WTC11 (cell line): ENCODE measurements at regions not wholly inside any gene's neighbourhood (a gene's known extent, or its start where the extent isn't known, plus 50 kb on each side); places are given as distances from the start of the nearest gene placed in this dataset.

Source experiments
- ATAC-seq: fragments of 200-7000 bp; cut with Tn5 transposase; 2 replicates; pipeline ENCODE4 v1.10.0; 2021; ENCODE audit warnings: mild to moderate bottlenecking, moderate library complexity
- CTCF ChIA-PET: fragments of 300-600 bp; sonication (Branson Sonifier 250); formaldehyde crosslinking; loops from one replicate; lab custom pipeline; 2021; ENCODE audit warnings: antibody characterized with exemption; lab: Charles Lee
- POLR2A ChIA-PET: fragments of 350-600 bp; sonication (Branson Sonifier 250); formaldehyde crosslinking; loops from one replicate; lab custom pipeline; 2021; ENCODE audit warnings: antibody characterized with exemption; lab: Charles Lee
- DNase-seq: peaks from one replicate; pipeline ENCODE4 v3.0.0; 2021; ENCODE audit warnings: low spot score
- H3K27ac Mint-ChIP-seq: 2 replicates; pipeline ENCODE4 v1.8.0; 2021; ENCODE audit warnings: mixed read lengths
- H3K27me3 Mint-ChIP-seq: 2 replicates; pipeline ENCODE4 v1.8.0; 2021; ENCODE audit warnings: low read depth, mild to moderate bottlenecking, moderate library complexity, mixed read lengths
- H3K36me3 Mint-ChIP-seq: 2 replicates; pipeline ENCODE4 v1.8.0; 2021; ENCODE audit warnings: mixed read lengths
- H3K4me1 Mint-ChIP-seq: 2 replicates; pipeline ENCODE4 v1.8.0; 2022; ENCODE audit warnings: mixed read lengths
- H3K4me3 Mint-ChIP-seq: 2 replicates; pipeline ENCODE4 v1.8.0; 2021; ENCODE audit warnings: mild to moderate bottlenecking, moderate library complexity, mixed read lengths
- H3K9me3 Mint-ChIP-seq: 2 replicates; pipeline ENCODE4 v1.8.0; 2021; ENCODE audit warnings: mixed read lengths
- AR ChIP-seq: fragments of 250-450 bp; sonication (Bioruptor Pico); IDR thresholded peaks from 2 replicates; pipeline ENCODE4 v1.9.0; 2021; ENCODE audit warnings: mild to moderate bottlenecking
- ARID4B ChIP-seq: sonication (generic); formaldehyde crosslinking; IDR thresholded peaks from 2 replicates; pipeline ENCODE4 v1.8.0; 2023; ENCODE audit warnings: missing genetic modification reagents, mild to moderate bottlenecking, borderline replicate concordance
- ATF2 ChIP-seq: sonication (generic); formaldehyde crosslinking; IDR thresholded peaks from 2 replicates; pipeline ENCODE4 v1.8.1; 2022; ENCODE audit warnings: low read depth, missing genetic modification reagents, borderline replicate concordance
- CDX4 ChIP-seq: fragments of 250-450 bp; sonication (Bioruptor Pico); IDR thresholded peaks from 2 replicates; pipeline ENCODE4 v1.9.0; 2021; ENCODE audit warnings: moderate library complexity, mild to moderate bottlenecking, inconsistent platforms, borderline replicate concordance
- CREM ChIP-seq: sonication (generic); formaldehyde crosslinking; IDR thresholded peaks from 2 replicates; pipeline ENCODE4 v1.8.1; 2022; ENCODE audit warnings: mild to moderate bottlenecking, missing genetic modification reagents, moderate library complexity
- ERG ChIP-seq: fragments of 250-450 bp; sonication (Bioruptor Pico); IDR thresholded peaks from 2 replicates; pipeline ENCODE4 v1.8.0; 2021; ENCODE audit warnings: mild to moderate bottlenecking
- FOXP1 ChIP-seq: sonication (generic); formaldehyde crosslinking; IDR thresholded peaks from 2 replicates; pipeline ENCODE4 v1.8.0; 2022; ENCODE audit warnings: missing genetic modification reagents, mild to moderate bottlenecking, moderate library complexity, borderline replicate concordance
- FOXP4 ChIP-seq: sonication (generic); formaldehyde crosslinking; IDR thresholded peaks from 2 replicates; pipeline ENCODE4 v1.8.0; 2022; ENCODE audit warnings: mild to moderate bottlenecking, missing genetic modification reagents
- GABPB1 ChIP-seq: sonication (generic); formaldehyde crosslinking; IDR thresholded peaks from 2 replicates; pipeline ENCODE4 v1.8.1; 2023; ENCODE audit warnings: mild to moderate bottlenecking, missing genetic modification reagents
- GRHL2 ChIP-seq: fragments of 250-450 bp; sonication (Bioruptor Pico); IDR thresholded peaks from 2 replicates; pipeline ENCODE4 v1.8.0; 2022; ENCODE audit warnings: mild to moderate bottlenecking, moderate library complexity; ENCODE audit not compliant: insufficient replicate concordance, severe bottlenecking
- HMGA2 ChIP-seq: fragments of 250-450 bp; sonication (Bioruptor Pico); IDR thresholded peaks from 2 replicates; pipeline ENCODE4 v1.4.0; 2021; ENCODE audit warnings: mild to moderate bottlenecking, moderate library complexity
- IRF1 ChIP-seq: sonication (generic); formaldehyde crosslinking; IDR thresholded peaks from 2 replicates; pipeline ENCODE4 v1.8.0; 2023; ENCODE audit warnings: missing genetic modification reagents
- KAT7 ChIP-seq: sonication (generic); formaldehyde crosslinking; IDR thresholded peaks from 2 replicates; pipeline ENCODE4 v1.8.1; 2023; ENCODE audit warnings: missing genetic modification reagents, mild to moderate bottlenecking, borderline replicate concordance
- MAX ChIP-seq: sonication (generic); formaldehyde crosslinking; IDR thresholded peaks from 2 replicates; pipeline ENCODE4 v1.8.0; 2022; ENCODE audit warnings: mild to moderate bottlenecking, missing genetic modification reagents
- MLX ChIP-seq: sonication (generic); formaldehyde crosslinking; IDR thresholded peaks from 2 replicates; pipeline ENCODE4 v1.8.1; 2023; ENCODE audit warnings: mild to moderate bottlenecking, missing genetic modification reagents, moderate library complexity
- MXD4 ChIP-seq: fragments of 250-450 bp; sonication (Bioruptor Pico); IDR thresholded peaks from 2 replicates; pipeline ENCODE4 v1.8.0; 2021; ENCODE audit warnings: mild to moderate bottlenecking, moderate library complexity, borderline replicate concordance
- MYBL2 ChIP-seq: sonication (generic); formaldehyde crosslinking; IDR thresholded peaks from 2 replicates; pipeline ENCODE4 v1.8.1; 2023; ENCODE audit warnings: mild to moderate bottlenecking, moderate library complexity, missing genetic modification reagents
- NR1H2 ChIP-seq: sonication (generic); formaldehyde crosslinking; IDR thresholded peaks from 2 replicates; pipeline ENCODE4 v1.9.0; 2021; ENCODE audit warnings: mild to moderate bottlenecking, moderate library complexity, missing genetic modification reagents
- ZBTB21 ChIP-seq: sonication (generic); formaldehyde crosslinking; IDR thresholded peaks from 2 replicates; pipeline ENCODE4 v1.8.1; 2023; ENCODE audit warnings: mild to moderate bottlenecking, missing genetic modification reagents, borderline replicate concordance
- ZSCAN18 ChIP-seq: fragments of 250-450 bp; sonication (Bioruptor Pico); IDR thresholded peaks from 2 replicates; pipeline ENCODE4 v2.1.2; 2022; ENCODE audit warnings: mild to moderate bottlenecking, moderate library complexity

- TF ChIP-seq MLX (CRISPR knock-in tag) (no peak), ATF2 (CRISPR knock-in tag) (no peak), IRF1 (CRISPR knock-in tag) (no peak), ARID4B (CRISPR knock-in tag) (no peak), HMGA2 (no peak), MYBL2 (no peak), GABPB1 (CRISPR knock-in tag) (no peak), FOXP4 (CRISPR knock-in tag) (no peak), MAX (no peak), FOXP1 (CRISPR knock-in tag) (no peak), NR1H2 (CRISPR knock-in tag) (no peak)
Observed at GRCh38 chr9:87035879-87036278, 88.6 kb upstream of the GAS1 start (continued).

GRCh38 chr9:87036506-87036905, 89.2 kb upstream of the GAS1 start:
- no peak for DNase-seq
- POLR2A ChIA-PET: no interaction called here
- CTCF ChIA-PET: no interaction called here
- Mint-ChIP-seq H3K4me1 (peaks cover 38% of the 10 kb centered on the region), H3K9me3 (no peaks in the 10 kb centered on the region), H3K27ac (no peak overlapping the region), H3K4me3 (no peak overlapping the region), H3K36me3 (0 out of 2 replicates have a peak, but pooled peaks cover 3% of the 10 kb centered on the region), H3K27me3 (no peaks in the 10 kb centered on the region)
- ATAC-seq: no peak
- TF ChIP-seq KAT7 (CRISPR knock-in tag) (no peak), CREM (CRISPR knock-in tag) (no peak), NR1H2 (CRISPR knock-in tag) (no peak), ERG (CRISPR knock-in tag) (no peak), MXD4 (CRISPR knock-in tag) (no peak), ZSCAN18 (CRISPR knock-in tag) (no peak), MYBL2 (no peak), GRHL2 (CRISPR knock-in tag) (no peak), AR (CRISPR knock-in tag) (no peak), ZBTB21 (CRISPR knock-in tag) (no peak), CDX4 (CRISPR knock-in tag) (no peak)
